GM19468 (cell line): ENCODE measurements at regions not wholly inside any gene's neighbourhood (a gene's known extent, or its start where the extent isn't known, plus 50 kb on each side); places are given as distances from the start of the nearest gene placed in this dataset.

Experiments used
- ATAC-seq: cut with Tn5 transposase; IDR thresholded peaks from one replicate; pipeline ENCODE4 v1.9.1; 2021; ENCODE audit warnings: mild to moderate bottlenecking, moderate library complexity, moderate number of reproducible peaks; ENCODE audit not compliant: unreplicated experiment; ENCODE audit errors: extremely low read depth

- ATAC-seq = no peak
Observed at GRCh38 chr1:14524826-14525636, 73.5 kb upstream of the KAZN start.

GRCh38 chr1:14529475-14529874 lies 69.0 kb upstream of the KAZN start:
- no peak for ATAC-seq

- no peak for ATAC-seq
Observed at GRCh38 chr1:14531519-14531918, 67.0 kb upstream of the KAZN start.

GRCh38 chr1:14535619-14536355 lies 62.7 kb upstream of the KAZN start:
- no peak for ATAC-seq

GRCh38 chr1:14538335-14538734 lies 60.1 kb upstream of the KAZN start:
- no peak for ATAC-seq

GRCh38 chr1:14539309-14539708 lies 59.2 kb upstream of the KAZN start:
- no peak for ATAC-seq

- ATAC-seq = no peak
Observed at GRCh38 chr1:14539953-14540563, 58.4 kb upstream of the KAZN start.

- ATAC-seq = no peak
Observed at GRCh38 chr1:14541348-14541747, 57.1 kb upstream of the KAZN start.

GRCh38 chr1:14543191-14543840 lies 55.2 kb upstream of the KAZN start:
- ATAC-seq = no peak

GRCh38 chr1:14544319-14544718 lies 54.2 kb upstream of the KAZN start:
- ATAC-seq = no peak

- no peak for ATAC-seq
Observed at GRCh38 chr1:14545422-14546025, 53.0 kb upstream of the KAZN start.

GRCh38 chr1:14546416-14546815 lies 52.1 kb upstream of the KAZN start:
- ATAC-seq = no peak
